ENCODE measurements at regions not wholly inside any gene's neighbourhood (a gene's known extent, or its start where the extent isn't known, plus 50 kb on each side); places are given as distances from the start of the nearest gene placed in this dataset.

DNA sequence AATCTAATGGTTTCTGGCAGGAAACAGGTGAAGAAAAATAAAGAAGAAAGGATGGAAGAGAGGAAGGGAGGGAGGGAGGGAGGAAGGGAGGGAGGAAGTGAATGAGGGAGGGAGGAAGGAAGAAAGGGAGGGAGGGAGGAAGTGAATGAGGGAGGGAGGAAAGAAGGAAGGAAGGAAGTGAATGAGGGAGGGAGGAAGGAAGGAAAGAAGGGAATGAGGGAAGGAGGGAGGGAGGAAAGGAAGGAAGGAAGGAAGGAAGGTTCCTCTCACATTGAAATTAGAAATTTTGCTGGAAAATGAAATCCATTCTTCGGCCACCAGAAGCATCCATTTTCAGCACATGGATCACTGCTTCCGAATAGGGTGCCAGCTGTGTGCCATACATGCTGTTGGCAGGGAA is 62.2 kb upstream of the PELI2 start:
- TF ChIP-seq, protein P1, sequence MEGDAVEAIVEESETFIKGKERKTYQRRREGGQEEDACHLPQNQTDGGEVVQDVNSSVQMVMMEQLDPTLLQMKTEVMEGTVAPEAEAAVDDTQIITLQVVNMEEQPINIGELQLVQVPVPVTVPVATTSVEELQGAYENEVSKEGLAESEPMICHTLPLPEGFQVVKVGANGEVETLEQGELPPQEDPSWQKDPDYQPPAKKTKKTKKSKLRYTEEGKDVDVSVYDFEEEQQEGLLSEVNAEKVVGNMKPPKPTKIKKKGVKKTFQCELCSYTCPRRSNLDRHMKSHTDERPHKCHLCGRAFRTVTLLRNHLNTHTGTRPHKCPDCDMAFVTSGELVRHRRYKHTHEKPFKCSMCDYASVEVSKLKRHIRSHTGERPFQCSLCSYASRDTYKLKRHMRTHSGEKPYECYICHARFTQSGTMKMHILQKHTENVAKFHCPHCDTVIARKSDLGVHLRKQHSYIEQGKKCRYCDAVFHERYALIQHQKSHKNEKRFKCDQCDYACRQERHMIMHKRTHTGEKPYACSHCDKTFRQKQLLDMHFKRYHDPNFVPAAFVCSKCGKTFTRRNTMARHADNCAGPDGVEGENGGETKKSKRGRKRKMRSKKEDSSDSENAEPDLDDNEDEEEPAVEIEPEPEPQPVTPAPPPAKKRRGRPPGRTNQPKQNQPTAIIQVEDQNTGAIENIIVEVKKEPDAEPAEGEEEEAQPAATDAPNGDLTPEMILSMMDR (IDR thresholded peaks at IDR 0.05; ENCODE audit: unreplicated experiment): no peak
- no peaks in the 10 kb centered on the region for H3K9me3 Mint-ChIP-seq (ENCODE audit: low read depth)
- H3K27me3 Mint-ChIP-seq: peaks cover 10% of the 10 kb centered on the region
- peaks cover 15% of the 10 kb centered on the region for H3K4me1 Mint-ChIP-seq (ENCODE audit: low read depth)
- no peak for DNase-seq (ENCODE audit: low spot score, unreplicated experiment)
- H3K36me3 Mint-ChIP-seq (ENCODE audit: insufficient read depth): no peaks in the 10 kb centered on the region
- H3K27ac Mint-ChIP-seq: no peak overlapping the region
- H3K4me3 Mint-ChIP-seq (ENCODE audit: low read depth): no peak overlapping the region

DNA sequence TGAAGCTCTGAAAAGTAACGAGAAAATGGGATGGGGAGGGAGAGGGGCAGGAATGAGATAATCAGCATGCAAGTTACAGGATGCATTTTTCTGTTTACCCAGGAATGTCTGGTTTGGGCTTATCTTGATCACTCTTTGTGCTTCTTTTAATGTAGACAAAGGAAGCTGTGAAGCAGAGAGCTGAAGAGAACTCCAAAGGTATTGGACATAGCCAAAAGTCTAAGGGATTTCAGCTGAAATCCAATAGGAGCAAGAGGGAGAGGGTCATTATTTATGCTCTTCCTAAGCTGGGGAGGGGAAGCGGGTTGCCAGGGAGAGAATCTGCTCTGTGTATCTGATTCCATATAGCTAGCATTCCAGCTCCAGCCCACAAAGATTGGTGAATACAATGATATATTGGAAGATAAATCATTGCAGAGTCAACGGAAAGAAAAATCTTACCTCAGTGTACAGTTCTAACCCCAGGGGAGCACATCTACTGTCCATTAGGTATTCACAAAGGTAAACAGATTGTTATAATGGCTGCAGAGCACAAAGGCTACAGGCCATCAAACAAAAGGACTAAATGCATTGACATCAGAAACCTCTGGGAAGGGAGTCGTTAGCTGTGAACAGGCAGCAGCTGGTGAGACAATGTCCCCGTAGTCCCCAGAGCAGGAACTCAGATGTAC is 61.0 kb upstream of the PELI2 start:
- DNase-seq (ENCODE audit: low spot score, unreplicated experiment): no peak
- Mint-ChIP-seq H3K36me3 (ENCODE audit: insufficient read depth) (no peaks in the 10 kb centered on the region), H3K4me3 (ENCODE audit: low read depth) (no peak overlapping the region), H3K27ac (peak overlapping the region; percentile 76), H3K27me3 (peaks cover 2% of the 10 kb centered on the region), H3K4me1 (ENCODE audit: low read depth) (peaks cover 15% of the 10 kb centered on the region), H3K9me3 (ENCODE audit: low read depth) (no peaks in the 10 kb centered on the region)
- TF ChIP-seq, protein P1 (IDR thresholded peaks at IDR 0.05; ENCODE audit: unreplicated experiment): no peak

DNA sequence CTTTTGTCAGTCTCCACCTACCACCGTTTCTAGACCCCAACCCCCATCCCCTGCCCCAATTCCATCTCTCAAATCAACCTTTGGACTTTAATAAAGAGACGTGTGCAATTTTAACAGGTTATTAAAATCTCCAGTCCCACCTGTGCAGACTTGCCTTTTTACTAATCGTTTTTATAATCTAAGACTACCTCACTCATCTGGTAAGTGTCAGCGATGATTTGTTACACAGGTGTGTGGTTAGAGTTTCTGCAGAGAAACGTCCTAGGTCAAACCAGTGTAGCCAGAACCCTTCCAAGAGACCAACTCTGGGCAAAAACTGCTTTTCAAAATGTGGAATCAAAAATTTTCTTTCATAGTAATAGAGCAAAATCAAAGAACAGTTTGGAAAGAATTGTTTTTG is 60.4 kb upstream of the PELI2 start:
- no peak for DNase-seq (ENCODE audit: low spot score, unreplicated experiment)
- Mint-ChIP-seq H3K27me3 (no peaks in the 10 kb centered on the region), H3K4me1 (ENCODE audit: low read depth) (peaks cover 15% of the 10 kb centered on the region), H3K36me3 (ENCODE audit: insufficient read depth) (no peaks in the 10 kb centered on the region), H3K9me3 (ENCODE audit: low read depth) (no peaks in the 10 kb centered on the region), H3K27ac (peak overlapping the region; percentile 76), H3K4me3 (ENCODE audit: low read depth) (no peak overlapping the region)
- TF ChIP-seq, protein P1 (IDR thresholded peaks at IDR 0.05; ENCODE audit: unreplicated experiment): no peak

DNA sequence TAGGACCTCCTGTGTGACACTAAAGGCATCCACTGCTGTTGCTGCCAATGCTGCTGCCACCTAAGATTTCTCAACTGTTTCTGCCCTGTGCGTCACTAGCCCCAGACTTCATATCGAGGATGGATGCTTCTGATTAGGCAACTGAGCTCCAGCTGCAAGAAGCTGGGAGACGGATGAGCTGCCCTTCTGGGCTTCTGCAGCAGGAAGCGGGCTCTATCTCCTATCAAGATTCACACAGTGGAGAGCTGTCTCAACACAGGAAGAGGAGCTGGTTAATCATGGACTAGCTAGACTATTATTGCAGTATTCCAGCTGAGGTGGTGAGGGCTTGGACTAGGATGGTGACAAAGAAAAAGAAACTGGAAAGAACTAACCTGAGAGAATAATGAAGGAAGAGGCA is 59.2 kb upstream of the PELI2 start:
- H3K4me1 Mint-ChIP-seq (ENCODE audit: low read depth): peaks cover 15% of the 10 kb centered on the region
- DNase-seq (ENCODE audit: low spot score, unreplicated experiment): no peak
- no peak overlapping the region for H3K4me3 Mint-ChIP-seq (ENCODE audit: low read depth)
- H3K27ac Mint-ChIP-seq: no peak overlapping the region
- no peaks in the 10 kb centered on the region for H3K36me3 Mint-ChIP-seq (ENCODE audit: insufficient read depth)
- TF ChIP-seq, protein P1 (IDR thresholded peaks at IDR 0.05; ENCODE audit: unreplicated experiment): no peak
- H3K27me3 Mint-ChIP-seq: no peaks in the 10 kb centered on the region
- H3K9me3 Mint-ChIP-seq (ENCODE audit: low read depth): no peaks in the 10 kb centered on the region

DNA sequence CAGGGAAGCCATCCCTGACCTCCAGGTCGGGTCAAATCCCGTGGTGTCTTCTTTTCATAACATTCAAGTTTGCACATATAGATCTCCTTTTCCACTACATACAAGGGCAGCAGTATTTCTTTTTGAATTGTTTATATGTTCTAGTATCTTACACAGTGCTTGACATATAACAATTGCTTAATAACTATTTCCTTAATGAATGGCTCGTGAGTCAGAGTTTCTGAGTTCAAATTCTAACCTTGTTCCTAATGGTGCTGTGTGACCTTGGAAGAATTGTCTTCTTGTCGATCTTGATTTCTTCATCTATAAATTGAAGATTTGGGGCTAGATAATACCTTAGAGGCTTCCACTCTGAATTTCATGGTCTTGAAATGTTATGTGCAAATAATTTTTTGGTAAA is 57.2 kb upstream of the PELI2 start:
- TF ChIP-seq, protein P1 (IDR thresholded peaks at IDR 0.05; ENCODE audit: unreplicated experiment): no peak
- Mint-ChIP-seq H3K9me3 (ENCODE audit: low read depth) (no peaks in the 10 kb centered on the region), H3K4me3 (ENCODE audit: low read depth) (no peak overlapping the region), H3K27ac (no peak overlapping the region), H3K4me1 (ENCODE audit: low read depth) (peaks cover 15% of the 10 kb centered on the region), H3K27me3 (no peaks in the 10 kb centered on the region), H3K36me3 (ENCODE audit: insufficient read depth) (no peaks in the 10 kb centered on the region)
- no peak for DNase-seq (ENCODE audit: low spot score, unreplicated experiment)

Data from progenitor cell of endocrine pancreas (in vitro differentiated cells).